ENCODE measurements at regions not wholly inside any gene's neighbourhood (a gene's known extent, or its start where the extent isn't known, plus 50 kb on each side); places are given as distances from the start of the nearest gene placed in this dataset.

DNA sequence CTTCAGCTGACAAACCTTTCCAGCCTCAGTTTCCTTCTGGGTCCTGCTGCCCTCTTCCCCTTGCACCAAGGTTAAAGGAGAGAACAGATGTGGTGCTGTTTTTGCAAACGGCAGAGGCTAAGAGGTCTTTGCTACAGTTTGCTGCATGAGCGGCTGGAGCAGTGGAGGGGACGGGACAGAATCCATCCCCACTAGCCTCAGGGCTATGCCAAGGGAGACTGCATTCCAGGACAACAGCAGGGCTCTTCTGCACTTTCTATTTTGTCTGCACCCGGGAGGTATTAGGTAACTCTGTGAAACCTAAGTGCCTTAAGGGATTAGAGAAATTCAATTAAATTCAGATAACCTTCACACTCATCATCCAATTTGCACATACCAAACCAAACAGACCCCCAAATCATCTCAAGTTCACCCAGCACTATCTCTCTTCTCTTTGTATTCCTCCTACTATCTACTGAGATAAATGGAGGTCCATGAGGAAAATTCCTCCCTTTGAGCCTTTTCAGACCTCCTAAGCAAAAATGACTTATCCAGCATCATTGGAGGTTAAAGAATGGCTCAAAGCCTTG lies 103.8 kb upstream of the VRK1 start:
- no peak for DNase-seq (ENCODE audit: low read depth)
- TF ChIP-seq, protein P1, sequence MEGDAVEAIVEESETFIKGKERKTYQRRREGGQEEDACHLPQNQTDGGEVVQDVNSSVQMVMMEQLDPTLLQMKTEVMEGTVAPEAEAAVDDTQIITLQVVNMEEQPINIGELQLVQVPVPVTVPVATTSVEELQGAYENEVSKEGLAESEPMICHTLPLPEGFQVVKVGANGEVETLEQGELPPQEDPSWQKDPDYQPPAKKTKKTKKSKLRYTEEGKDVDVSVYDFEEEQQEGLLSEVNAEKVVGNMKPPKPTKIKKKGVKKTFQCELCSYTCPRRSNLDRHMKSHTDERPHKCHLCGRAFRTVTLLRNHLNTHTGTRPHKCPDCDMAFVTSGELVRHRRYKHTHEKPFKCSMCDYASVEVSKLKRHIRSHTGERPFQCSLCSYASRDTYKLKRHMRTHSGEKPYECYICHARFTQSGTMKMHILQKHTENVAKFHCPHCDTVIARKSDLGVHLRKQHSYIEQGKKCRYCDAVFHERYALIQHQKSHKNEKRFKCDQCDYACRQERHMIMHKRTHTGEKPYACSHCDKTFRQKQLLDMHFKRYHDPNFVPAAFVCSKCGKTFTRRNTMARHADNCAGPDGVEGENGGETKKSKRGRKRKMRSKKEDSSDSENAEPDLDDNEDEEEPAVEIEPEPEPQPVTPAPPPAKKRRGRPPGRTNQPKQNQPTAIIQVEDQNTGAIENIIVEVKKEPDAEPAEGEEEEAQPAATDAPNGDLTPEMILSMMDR (IDR thresholded peaks at IDR 0.05; ENCODE audit: insufficient read depth, low read length): no peak
- H3K4me3 ChIP-seq (ENCODE audit: low read depth, low read length): no peak overlapping the region

DNA sequence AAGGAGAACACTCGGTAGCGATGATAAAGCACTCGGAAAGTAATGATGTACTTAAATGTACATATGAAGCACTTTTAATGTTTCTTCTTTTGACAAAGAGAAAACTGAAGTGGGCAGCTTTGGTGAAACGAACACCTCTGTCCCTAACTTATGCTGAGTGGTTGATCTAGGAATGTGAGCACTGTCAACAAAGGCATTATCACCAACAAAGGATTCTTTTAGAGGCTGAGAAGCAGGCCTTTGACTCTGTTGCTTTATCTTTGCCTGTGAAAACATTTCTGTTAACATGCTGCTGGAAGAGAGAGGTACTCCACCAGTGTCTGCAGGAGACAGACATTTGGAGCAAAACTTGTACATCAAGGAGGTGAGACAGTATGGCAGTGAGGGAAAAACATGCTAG lies 103.2 kb upstream of the VRK1 start:
- H3K4me3 ChIP-seq (ENCODE audit: low read depth, low read length): no peak overlapping the region

DNA sequence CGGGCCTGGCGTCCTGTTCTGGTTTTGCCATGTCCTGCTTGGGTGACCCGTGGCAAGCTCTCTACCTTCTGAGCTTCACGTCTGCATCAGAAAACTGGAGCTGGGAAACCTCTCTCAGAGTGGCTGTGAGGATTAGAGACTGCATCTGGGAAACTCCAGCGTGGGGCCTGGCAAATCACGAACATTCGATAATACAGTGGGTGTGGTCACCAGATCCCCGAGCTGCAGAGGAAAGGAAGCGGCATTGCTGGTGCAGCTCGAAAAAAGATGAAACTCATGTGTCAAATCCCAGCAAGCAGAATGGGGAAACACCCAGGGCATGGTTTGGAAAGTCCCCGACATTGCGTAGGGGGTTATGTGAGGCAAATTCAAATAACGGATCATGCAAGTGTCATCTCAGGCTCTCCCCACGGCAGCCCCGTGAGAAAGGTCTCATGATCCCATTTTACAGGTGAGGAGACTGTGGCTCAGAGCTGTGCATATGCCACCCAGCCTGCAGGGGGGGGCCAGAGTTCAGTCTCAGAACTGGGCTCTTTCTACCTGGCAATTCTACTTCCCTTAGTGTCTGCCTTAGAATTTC lies 98.1 kb upstream of the VRK1 start:
- TF ChIP-seq, protein P1 (IDR thresholded peaks at IDR 0.05; ENCODE audit: insufficient read depth, low read length): no peak
- H3K4me3 ChIP-seq (ENCODE audit: low read depth, low read length): no peak overlapping the region
- DNase-seq (ENCODE audit: low read depth): no peak

More for the DNA sequence above, 103.2 kb upstream of the VRK1 start:
- TF ChIP-seq, protein P1 (IDR thresholded peaks at IDR 0.05; ENCODE audit: insufficient read depth, low read length): no peak
- DNase-seq (ENCODE audit: low read depth): no peak

DNA sequence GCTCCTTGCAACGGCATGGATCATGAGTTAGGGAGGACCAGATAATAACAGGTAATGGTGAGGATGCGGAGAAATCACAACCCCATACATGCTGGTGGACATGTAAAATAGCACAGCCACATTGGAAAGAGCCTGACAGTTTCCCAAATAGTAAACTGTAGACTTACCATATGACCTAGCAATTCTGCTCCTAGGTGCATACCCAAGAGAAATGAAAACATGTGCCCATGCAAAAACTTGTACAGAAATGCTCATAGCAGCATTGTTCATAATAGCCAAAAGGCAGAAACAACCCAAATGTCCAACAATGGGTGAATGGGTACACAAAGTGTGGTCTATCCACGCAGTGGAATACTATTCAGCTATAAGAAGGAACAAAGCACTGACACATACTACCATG lies 97.5 kb upstream of the VRK1 start:
- TF ChIP-seq, protein P1 (IDR thresholded peaks at IDR 0.05; ENCODE audit: insufficient read depth, low read length): no peak
- no peak for DNase-seq (ENCODE audit: low read depth)
- no peak overlapping the region for H3K4me3 ChIP-seq (ENCODE audit: low read depth, low read length)

DNA sequence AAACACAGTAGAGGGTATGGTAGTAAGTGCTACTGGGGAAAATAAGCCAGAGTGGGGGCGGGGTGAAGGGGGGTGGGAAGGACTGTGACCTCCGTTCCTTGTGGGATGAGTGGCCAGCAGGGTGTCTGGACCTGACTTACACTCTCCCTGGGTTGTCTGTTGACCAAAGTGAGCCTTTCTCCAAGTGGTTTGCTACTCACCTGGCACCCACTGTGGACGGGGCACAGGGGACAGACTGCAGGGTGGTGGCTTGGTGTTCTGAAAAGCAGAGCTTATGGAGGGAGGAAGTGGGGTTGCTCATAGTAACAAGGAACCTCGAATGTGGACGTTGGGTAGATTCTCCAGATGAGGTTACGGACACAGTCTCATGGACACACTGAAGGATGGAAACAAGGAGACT lies 94.4 kb upstream of the VRK1 start:
- TF ChIP-seq, protein P1 (IDR thresholded peaks at IDR 0.05; ENCODE audit: insufficient read depth, low read length): no peak
- no peak for DNase-seq (ENCODE audit: low read depth)
- H3K4me3 ChIP-seq (ENCODE audit: low read depth, low read length): no peak overlapping the region

DNA sequence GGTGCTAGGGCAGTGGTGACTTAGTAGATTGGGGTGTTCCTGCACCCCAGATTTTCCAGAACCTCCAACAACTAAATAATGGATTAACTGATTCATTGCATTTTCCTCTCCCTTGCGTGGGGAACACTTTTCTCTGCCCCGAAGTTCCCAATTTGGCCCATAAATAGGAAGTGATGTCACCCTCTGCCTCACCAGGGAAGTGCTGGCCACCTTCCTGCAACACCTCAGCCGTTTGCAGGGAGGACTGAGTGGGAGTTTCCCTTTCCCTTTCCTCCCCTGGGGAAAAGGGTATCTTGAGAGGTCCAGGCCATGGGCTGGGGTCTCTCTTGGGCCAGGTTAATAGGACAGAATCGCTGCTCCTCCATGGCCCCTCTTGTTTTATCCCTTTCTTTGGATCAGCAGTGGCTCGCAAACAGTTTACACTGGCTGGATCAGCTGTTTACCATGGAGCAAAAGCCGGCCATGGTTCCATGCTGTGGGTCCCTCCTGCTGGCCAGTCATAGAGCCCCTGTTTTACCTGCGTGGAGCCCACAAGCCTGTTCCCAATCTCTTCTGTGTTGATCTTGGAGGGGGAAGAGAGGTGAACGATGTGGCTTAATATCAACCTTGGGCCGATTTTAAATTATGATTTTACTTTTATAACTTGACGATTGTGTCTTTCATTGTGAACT lies 91.6 kb upstream of the VRK1 start:
- TF ChIP-seq, protein P1 (IDR thresholded peaks at IDR 0.05; ENCODE audit: insufficient read depth, low read length): no peak
- no peak overlapping the region for H3K4me3 ChIP-seq (ENCODE audit: low read depth, low read length)
- DNase-seq (ENCODE audit: low read depth): no peak
